Panc1 (cell line): ENCODE measurements at regions not wholly inside any gene's neighbourhood (a gene's known extent, or its start where the extent isn't known, plus 50 kb on each side); places are given as distances from the start of the nearest gene placed in this dataset.

Experiments
- CTCF ChIP-seq: fragments of 450-650 bp; IDR thresholded peaks from 2 replicates; pipeline ENCODE4 v1.5.1; 2017; ENCODE audit warnings: mild to moderate bottlenecking
- POLR2AphosphoS5 ChIP-seq: IDR thresholded peaks from 2 replicates; pipeline ENCODE4 v1.6.1; 2012; ENCODE audit warnings: mild to moderate bottlenecking, low read depth, low read length, moderate library complexity
- SIN3A ChIP-seq: IDR thresholded peaks from 2 replicates; pipeline ENCODE4 v1.6.1; 2012; ENCODE audit warnings: low read depth, mild to moderate bottlenecking, low read length, moderate library complexity, borderline replicate concordance; ENCODE audit not compliant: insufficient read depth
- TCF7L2 ChIP-seq: IDR thresholded peaks from 2 replicates; pipeline ENCODE4 v1.6.1; 2011; ENCODE audit warnings: mild to moderate bottlenecking, low read depth, low read length, inconsistent platforms

- TF ChIP-seq CTCF (no peak), POLR2AphosphoS5 (no peak), SIN3A (no peak), TCF7L2 (no peak)
These were observed 257.5 kb upstream of the SLC7A11 start for GRCh38 chr4:138499627-138500026.
